Heart left ventricle (tissue), 16 donors: ENCODE measurements at regions not wholly inside any gene's neighbourhood (a gene's known extent, or its start where the extent isn't known, plus 50 kb on each side); places are given as distances from the start of the nearest gene placed in this dataset.
A peak's percentile ranks its signal among the peaks of the same experiment; 100 is the strongest.

Source experiments
- ATAC-seq, 4 donors: fragments of 200-7000 bp; cut with Tn5 transposase; one replicate each; pipeline ENCODE4 v1.9.1; 2020 to 2022; ENCODE audit warnings: moderate library complexity in 4 of 4, mild to moderate bottlenecking in 3 of 4, moderate number of reproducible peaks in 1 of 4
- DNase-seq, 5 donors: peaks; one replicate each; pipeline ENCODE4 v3.0.0-alpha.2; 2020
- H3K27ac ChIP-seq, 12 donors: fragments of 200-600 bp; sonication (generic) in 4 of 12; one replicate each; pipeline versions ENCODE4 v1.5.0 to v1.8.0; 2016 to 2022; ENCODE audit warnings: mild to moderate bottlenecking in 2 of 12
- H3K27me3 ChIP-seq, 9 donors: fragments of 200-600 bp; sonication (generic) in 2 of 9; one replicate each; pipeline versions ENCODE4 v1.5.1 to v1.8.0; 2016 to 2022; ENCODE audit warnings: mild to moderate bottlenecking in 3 of 9
- H3K36me3 ChIP-seq, 9 donors: fragments of 200-600 bp; sonication (generic) in 2 of 9; one replicate each; pipeline versions ENCODE4 v1.5.0 to v1.8.0; 2018 to 2022; ENCODE audit warnings: mild to moderate bottlenecking in 2 of 9
- H3K4me1 ChIP-seq, 12 donors: fragments of 200-600 bp; sonication (generic) in 4 of 12; one replicate each; pipeline versions ENCODE4 v1.5.0 to v1.8.0; 2016 to 2022; ENCODE audit warnings: mild to moderate bottlenecking in 3 of 12
- H3K4me3 ChIP-seq, 12 donors: fragments of 200-600 bp; sonication (generic) in 4 of 12; one replicate each; pipeline versions ENCODE4 v1.5.0 to v1.8.0; 2017 to 2022; ENCODE audit warnings: mild to moderate bottlenecking in 9 of 12, moderate library complexity in 4 of 12
- H3K9me3 ChIP-seq, 12 donors: fragments of 200-600 bp; sonication (generic) in 4 of 12; one replicate each; pipeline versions ENCODE4 v1.5.0 to v1.8.0; 2016 to 2022; ENCODE audit warnings: mild to moderate bottlenecking in 1 of 12
- POLR2A ChIP-seq, 2 donors: fragments of 450-650 bp; IDR thresholded peaks; one replicate each; pipeline ENCODE4 v1.6.1; 2017; ENCODE audit warnings: antibody characterized with exemption in 2 of 2, mild to moderate bottlenecking in 2 of 2, moderate library complexity in 2 of 2
- WGBS, 4 donors: extraction: QIAGEN DNeasy Blood & Tissue Kit in 2 of 4; methylation state at CpG; one replicate each; pipeline versions ENCODE4 v1.1.5 to v1.1.7; 2013 to 2018; 5-methylcytosine and 5-hydroxymethylcytosine counted together
- intact Hi-C, 10 donors: fragments of 100-400 bp; cut with DNase I; formaldehyde crosslinking; loops; one replicate each; pipeline versions ENCODE4 v1.11.1 to v1.14.2; 2022
- TF ChIP-seq, protein P1 (sequence below), 12 donors: fragments of 200-600 bp; sonication (generic) in 4 of 12; IDR thresholded peaks; one replicate each; pipeline versions ENCODE4 v1.5.0 to v1.8.0; 2018 to 2022; ENCODE audit warnings: antibody characterized with exemption in 12 of 12, mild to moderate bottlenecking in 5 of 12
- donor health status: ischemic (EF 13 %, LVEDD 7.1; RV severe dilation, severe dysfunction).
- donor health status: healthy with polysubstance abuse.
- donor health status: DM: no; HTN: yes; CAD: no.
- donor health status: DM: no; HTN: no; CAD: no.
- donor health status: ischemic (EF 25% LVEDD 6.9; RV normal size, moderate dysfunction).
- donor health status: ischemic (EF 25% LVEDD 5.7; RV mildly dilated, moderate dysfunction).
- donor health status: healthy.
- donor health status: DM: yes; HTN: yes; CAD: no.
- donor health status: ischemic (EF 35%, LVEDD 5.7; RV mildly dilated, moderate dysfunction).
- donor health status: nonischemic (EF 11% LVEDD 7.7; RV severe dilation, severe dysfunction).
- donor health status: DM: yes; HTN: yes; CAD: no.
- donor health status: PGD.
- donor health status: ischemic (EF 29% LVEDD 5.4; RV normal size, mild dysfunction).
- donor health status: nonischemic (EF 23%, LVEDD 6.1; RV moderate dilation, normal function).

DNA sequence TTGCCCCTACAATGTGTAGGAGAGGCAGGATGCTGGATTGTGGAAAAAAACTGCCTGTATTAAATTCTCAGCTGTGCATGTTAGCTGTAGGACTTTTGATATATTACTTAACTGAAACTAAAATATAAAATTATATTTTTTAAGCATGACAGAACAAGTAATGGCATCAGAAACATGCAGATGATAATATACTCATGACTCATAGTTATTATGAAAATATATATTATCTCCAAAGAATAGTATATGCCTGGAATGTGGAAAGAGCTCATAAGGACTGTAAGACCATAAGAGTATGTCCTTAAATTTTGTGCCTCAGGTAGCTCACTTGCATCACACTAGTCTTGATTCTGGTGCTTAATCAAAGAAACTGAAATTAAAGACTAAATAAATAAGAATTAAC is 1100.6 kb downstream of the TECRL start:
- Histone ChIP-seq H3K4me3 (no peak overlapping the region), H3K9me3 (peaks cover 0 to 3% (median 0%) of the 10 kb centered on the region in 12 donors), H3K27me3 (no peaks in the 10 kb centered on the region), H3K4me1 (no peaks in the 10 kb centered on the region), H3K36me3 (no peaks in the 10 kb centered on the region), H3K27ac (no peak overlapping the region)
- intact Hi-C loops = no loop called here
- no peak for TF ChIP-seq POLR2A (IDR thresholded peaks at IDR 0.05)
- TF ChIP-seq, protein P1, sequence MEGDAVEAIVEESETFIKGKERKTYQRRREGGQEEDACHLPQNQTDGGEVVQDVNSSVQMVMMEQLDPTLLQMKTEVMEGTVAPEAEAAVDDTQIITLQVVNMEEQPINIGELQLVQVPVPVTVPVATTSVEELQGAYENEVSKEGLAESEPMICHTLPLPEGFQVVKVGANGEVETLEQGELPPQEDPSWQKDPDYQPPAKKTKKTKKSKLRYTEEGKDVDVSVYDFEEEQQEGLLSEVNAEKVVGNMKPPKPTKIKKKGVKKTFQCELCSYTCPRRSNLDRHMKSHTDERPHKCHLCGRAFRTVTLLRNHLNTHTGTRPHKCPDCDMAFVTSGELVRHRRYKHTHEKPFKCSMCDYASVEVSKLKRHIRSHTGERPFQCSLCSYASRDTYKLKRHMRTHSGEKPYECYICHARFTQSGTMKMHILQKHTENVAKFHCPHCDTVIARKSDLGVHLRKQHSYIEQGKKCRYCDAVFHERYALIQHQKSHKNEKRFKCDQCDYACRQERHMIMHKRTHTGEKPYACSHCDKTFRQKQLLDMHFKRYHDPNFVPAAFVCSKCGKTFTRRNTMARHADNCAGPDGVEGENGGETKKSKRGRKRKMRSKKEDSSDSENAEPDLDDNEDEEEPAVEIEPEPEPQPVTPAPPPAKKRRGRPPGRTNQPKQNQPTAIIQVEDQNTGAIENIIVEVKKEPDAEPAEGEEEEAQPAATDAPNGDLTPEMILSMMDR (IDR thresholded peaks at IDR 0.05) = no peak
- ATAC-seq = no peak
- DNase-seq = no peak

DNA sequence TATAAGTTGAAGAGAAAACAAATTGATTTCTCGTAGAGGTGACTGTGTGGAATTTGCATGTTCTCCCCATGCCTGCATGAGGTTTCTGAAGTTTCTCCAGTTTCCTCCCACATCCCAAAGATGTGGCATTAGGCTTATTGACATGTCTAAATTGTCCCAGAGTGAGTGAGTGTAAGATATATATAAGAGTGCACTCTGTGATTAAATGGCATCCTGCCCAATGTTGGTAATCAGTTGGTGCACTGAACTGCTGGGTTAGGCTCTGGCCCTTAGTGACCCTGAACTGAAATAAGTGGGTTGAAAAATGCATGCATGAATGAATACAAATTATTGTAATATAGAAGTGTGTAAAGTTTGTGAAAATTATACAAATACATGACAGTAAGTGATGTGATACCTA is 1106.5 kb downstream of the TECRL start:
- H3K4me1 ChIP-seq = no peaks in the 10 kb centered on the region
- WGBS, 4 donors = 77 to 97% (median 83%) methylated on average over 1 of the region's 1 CpG
- H3K9me3 ChIP-seq = peaks cover 0 to 3% (median 0%) of the 10 kb centered on the region in 12 donors
- no peaks in the 10 kb centered on the region for H3K27me3 ChIP-seq
- no peak overlapping the region for H3K4me3 ChIP-seq
- DNase-seq = no peak
- no peak for TF ChIP-seq POLR2A (IDR thresholded peaks at IDR 0.05)
- TF ChIP-seq, protein P1 (IDR thresholded peaks at IDR 0.05) = no peak
- no peak for ATAC-seq
- intact Hi-C loops = no loop called here
- no peaks in the 10 kb centered on the region for H3K36me3 ChIP-seq
- H3K27ac ChIP-seq = no peak overlapping the region

DNA sequence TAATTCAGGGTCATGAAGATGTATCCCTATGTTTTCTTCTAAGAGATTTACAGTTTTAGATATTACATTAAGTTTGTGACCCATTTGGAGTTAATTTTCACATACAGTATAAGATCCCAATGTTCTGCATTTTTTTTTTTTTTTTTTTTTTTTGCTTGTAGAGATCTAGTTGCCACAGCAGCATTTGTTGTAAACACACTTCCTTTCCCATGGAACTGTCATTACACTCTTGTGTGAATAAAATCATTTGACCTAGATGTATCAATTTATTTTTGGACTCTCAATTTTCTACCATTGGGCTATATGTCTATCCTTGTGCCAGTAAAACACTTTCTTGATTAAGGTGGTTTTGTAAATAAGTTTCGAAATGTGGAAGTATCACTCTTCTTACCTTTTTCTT is 1107.2 kb downstream of the TECRL start:
- H3K9me3 ChIP-seq = peaks cover 0 to 3% (median 0%) of the 10 kb centered on the region in 12 donors
- intact Hi-C loops = no loop called here
- H3K27ac ChIP-seq = no peak overlapping the region
- H3K36me3 ChIP-seq = no peaks in the 10 kb centered on the region
- H3K27me3 ChIP-seq = no peaks in the 10 kb centered on the region
- no peak overlapping the region for H3K4me3 ChIP-seq
- 83 to 88% (median 87%) methylated on average over 1 of the region's 1 CpG for whole genome bisulfite sequencing, 4 donors
- DNase-seq (no peak), ATAC-seq (no peak)
- H3K4me1 ChIP-seq = no peaks in the 10 kb centered on the region
- TF ChIP-seq, protein P1 (IDR thresholded peaks at IDR 0.05) = no peak
- no peak for TF ChIP-seq POLR2A (IDR thresholded peaks at IDR 0.05)

DNA sequence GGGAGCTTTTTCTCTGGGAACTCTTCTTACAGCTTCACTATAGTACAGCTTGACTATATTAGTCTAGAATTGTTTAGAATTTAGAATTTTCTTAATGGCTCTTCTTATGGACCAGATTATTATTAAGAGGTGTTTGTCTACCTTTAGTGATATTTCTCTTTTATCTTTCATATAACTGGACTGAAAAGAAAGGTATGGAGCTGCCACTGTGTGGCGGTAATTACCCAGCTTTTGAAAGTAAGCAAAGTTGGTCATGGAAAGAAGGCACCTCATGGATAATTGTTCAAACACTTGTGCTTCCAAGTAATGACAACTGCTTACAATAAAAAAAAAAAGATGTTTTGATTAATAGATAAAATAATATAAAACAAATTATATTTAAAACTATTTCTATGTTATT is 1112.5 kb downstream of the TECRL start:
- TF ChIP-seq POLR2A (IDR thresholded peaks at IDR 0.05) = no peak
- TF ChIP-seq, protein P1 (IDR thresholded peaks at IDR 0.05) = peak in 4 of 12 donors; percentile 7 to 29 (median 22)
- no peaks in the 10 kb centered on the region for H3K27me3 ChIP-seq
- intact Hi-C loops = no loop called here
- WGBS, 4 donors = 46 to 61% (median 53%) methylated on average over 1 of the region's 1 CpG
- DNase-seq (no peak), ATAC-seq (no peak)
- no peaks in the 10 kb centered on the region for H3K9me3 ChIP-seq
- no peaks in the 10 kb centered on the region for H3K36me3 ChIP-seq
- H3K27ac ChIP-seq = no peak overlapping the region
- H3K4me3 ChIP-seq = no peak overlapping the region
- no peaks in the 10 kb centered on the region for H3K4me1 ChIP-seq
